Pancreas (tissue), 10 donors: ENCODE measurements at regions not wholly inside any gene's neighbourhood (a gene's known extent, or its start where the extent isn't known, plus 50 kb on each side); places are given as distances from the start of the nearest gene placed in this dataset.

ENCODE experiments used
- ATAC-seq, 4 donors: fragments of 200-7000 bp; cut with Tn5 transposase; one replicate each; pipeline versions ENCODE4 v1.8.0 to v1.9.1; 2020; ENCODE audit warnings: mild to moderate bottlenecking in 4 of 4, moderate library complexity in 4 of 4
- DNase-seq, 6 donors: peaks; one replicate each; pipeline ENCODE4 v3.0.0-alpha.2; 2020
- FAIRE-seq: peaks from 2 replicates; lab custom pipeline; 2012; peaks lifted over from hg19 to GRCh38; lab: Jason Lieb, UNC
- H3K27ac ChIP-seq, 4 donors: fragments of 200-600 bp; sonication (generic); 1 replicate in 3 of 4; 2 replicates in 1 of 4; pipeline versions ENCODE4 v1.5.0 to v1.8.0; 2020
- H3K27me3 ChIP-seq, 4 donors: fragments of 200-600 bp; one replicate each; pipeline ENCODE4 v1.8.0; 2021
- H3K36me3 ChIP-seq, 3 donors: fragments of 200-600 bp; sonication (generic) in 1 of 3; one replicate each; pipeline versions ENCODE4 v1.5.0 to v1.8.0; 2020 to 2021
- H3K4me1 ChIP-seq, 3 donors: fragments of 200-600 bp; one replicate each; pipeline ENCODE4 v1.8.0; 2021
- H3K4me3 ChIP-seq, 4 donors: fragments of 200-600 bp; sonication (generic) in 2 of 4; one replicate each; pipeline versions ENCODE4 v1.5.0 to v1.8.0; 2020 to 2021
- H3K9me3 ChIP-seq, 4 donors: fragments of 200-600 bp; one replicate each; pipeline ENCODE4 v1.8.0; 2021
- WGBS, 2 donors: extraction: QIAGEN DNeasy Blood & Tissue Kit; methylation state at CpG; one replicate each; pipeline ENCODE4 v1.1.7; 2013; 5-methylcytosine and 5-hydroxymethylcytosine counted together
- intact Hi-C, 3 donors: fragments of 100-400 bp; cut with DNase I; formaldehyde crosslinking; loops; one replicate each; pipeline versions ENCODE4 v1.11.1 to v1.14.2; 2022
- TF ChIP-seq, protein P1 (sequence below), 4 donors: fragments of 200-600 bp; sonication (generic) in 3 of 4; IDR thresholded peaks; one replicate each; pipeline versions ENCODE4 v1.5.0 to v1.8.0; 2021; ENCODE audit warnings: antibody characterized with exemption in 4 of 4
- donor health status: healthy with polysubstance abuse.
- donor health status: DM: no; HTN: no; CAD: no; lungs with moderate emphysema.
- donor health status: DM: no; HTN: no; CAD: no.
- donor health status: control.
- donor health status: control.
- donor health status: Bipolar disorder and iron deficiency.
- donor health status: DM: yes; HTN: yes; CAD: no.
- donor health status: DM: no; HTN: no; CAD: no.
- donor health status: DM: no; HTN: no; CAD: no.
- donor health status: DM: yes; HTN: yes; CAD: no.

DNA sequence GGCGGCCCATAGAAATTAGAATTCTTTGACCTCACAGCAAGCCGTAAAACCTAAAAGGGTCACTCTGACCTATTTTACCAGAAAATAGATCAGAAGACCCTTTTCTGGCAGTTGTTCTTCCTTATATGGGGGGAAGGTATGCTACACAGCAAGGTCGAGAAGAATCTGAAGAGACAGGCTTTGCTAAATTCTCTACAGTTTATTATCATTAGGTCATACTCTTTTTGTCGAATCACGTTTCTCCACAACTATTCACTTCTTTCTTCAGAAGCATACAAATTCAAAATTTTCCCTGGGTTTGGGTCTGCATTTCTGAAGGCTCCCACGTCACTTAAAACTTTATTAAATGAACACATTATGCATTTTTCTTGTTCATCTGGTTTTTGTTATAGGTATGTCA lies 229.5 kb upstream of the GRM7 start:
- FAIRE-seq (no peak), DNase-seq (no peak), ATAC-seq (no peak)
- H3K4me3 ChIP-seq: no peak overlapping the region
- intact Hi-C loops: no loop called here
- H3K9me3 ChIP-seq: no peaks in the 10 kb centered on the region
- 71 to 78% methylated on average over 6 of the region's 6 CpGs for WGBS, 2 donors
- no peaks in the 10 kb centered on the region for H3K4me1 ChIP-seq
- H3K36me3 ChIP-seq: no peaks in the 10 kb centered on the region
- H3K27ac ChIP-seq: no peak overlapping the region
- TF ChIP-seq, protein P1, sequence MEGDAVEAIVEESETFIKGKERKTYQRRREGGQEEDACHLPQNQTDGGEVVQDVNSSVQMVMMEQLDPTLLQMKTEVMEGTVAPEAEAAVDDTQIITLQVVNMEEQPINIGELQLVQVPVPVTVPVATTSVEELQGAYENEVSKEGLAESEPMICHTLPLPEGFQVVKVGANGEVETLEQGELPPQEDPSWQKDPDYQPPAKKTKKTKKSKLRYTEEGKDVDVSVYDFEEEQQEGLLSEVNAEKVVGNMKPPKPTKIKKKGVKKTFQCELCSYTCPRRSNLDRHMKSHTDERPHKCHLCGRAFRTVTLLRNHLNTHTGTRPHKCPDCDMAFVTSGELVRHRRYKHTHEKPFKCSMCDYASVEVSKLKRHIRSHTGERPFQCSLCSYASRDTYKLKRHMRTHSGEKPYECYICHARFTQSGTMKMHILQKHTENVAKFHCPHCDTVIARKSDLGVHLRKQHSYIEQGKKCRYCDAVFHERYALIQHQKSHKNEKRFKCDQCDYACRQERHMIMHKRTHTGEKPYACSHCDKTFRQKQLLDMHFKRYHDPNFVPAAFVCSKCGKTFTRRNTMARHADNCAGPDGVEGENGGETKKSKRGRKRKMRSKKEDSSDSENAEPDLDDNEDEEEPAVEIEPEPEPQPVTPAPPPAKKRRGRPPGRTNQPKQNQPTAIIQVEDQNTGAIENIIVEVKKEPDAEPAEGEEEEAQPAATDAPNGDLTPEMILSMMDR (IDR thresholded peaks at IDR 0.05): no peak
- H3K27me3 ChIP-seq: no peaks in the 10 kb centered on the region

DNA sequence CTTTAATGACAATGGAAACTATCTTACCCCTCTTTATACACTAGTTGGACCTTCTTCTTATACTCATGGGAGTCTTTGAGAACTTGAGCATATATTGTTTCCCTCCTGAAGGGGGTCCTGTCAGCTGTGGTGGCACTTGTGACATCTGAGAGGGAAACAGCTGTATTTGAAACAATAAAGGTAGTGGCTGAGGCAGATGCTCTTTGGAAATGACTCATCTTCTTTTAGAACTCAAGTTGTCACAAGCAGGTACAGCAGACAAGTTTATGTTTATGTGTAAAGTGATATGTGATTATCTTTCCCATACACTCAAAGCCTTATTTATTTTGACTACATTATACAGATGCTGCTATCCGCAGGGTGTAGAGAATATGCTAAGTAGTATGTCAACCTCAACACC lies 220.0 kb upstream of the GRM7 start:
- TF ChIP-seq, protein P1 (IDR thresholded peaks at IDR 0.05): no peak
- no peak for FAIRE-seq
- H3K36me3 ChIP-seq: no peaks in the 10 kb centered on the region
- no peaks in the 10 kb centered on the region for H3K9me3 ChIP-seq
- no peak for ATAC-seq
- H3K27me3 ChIP-seq: no peaks in the 10 kb centered on the region
- H3K4me3 ChIP-seq: no peak overlapping the region
- intact Hi-C loops: no loop called here
- no peaks in the 10 kb centered on the region for H3K4me1 ChIP-seq
- 86 to 91% methylated on average over 1 of the region's 1 CpG for WGBS, 2 donors
- DNase-seq: no peak
- H3K27ac ChIP-seq: no peak overlapping the region

DNA sequence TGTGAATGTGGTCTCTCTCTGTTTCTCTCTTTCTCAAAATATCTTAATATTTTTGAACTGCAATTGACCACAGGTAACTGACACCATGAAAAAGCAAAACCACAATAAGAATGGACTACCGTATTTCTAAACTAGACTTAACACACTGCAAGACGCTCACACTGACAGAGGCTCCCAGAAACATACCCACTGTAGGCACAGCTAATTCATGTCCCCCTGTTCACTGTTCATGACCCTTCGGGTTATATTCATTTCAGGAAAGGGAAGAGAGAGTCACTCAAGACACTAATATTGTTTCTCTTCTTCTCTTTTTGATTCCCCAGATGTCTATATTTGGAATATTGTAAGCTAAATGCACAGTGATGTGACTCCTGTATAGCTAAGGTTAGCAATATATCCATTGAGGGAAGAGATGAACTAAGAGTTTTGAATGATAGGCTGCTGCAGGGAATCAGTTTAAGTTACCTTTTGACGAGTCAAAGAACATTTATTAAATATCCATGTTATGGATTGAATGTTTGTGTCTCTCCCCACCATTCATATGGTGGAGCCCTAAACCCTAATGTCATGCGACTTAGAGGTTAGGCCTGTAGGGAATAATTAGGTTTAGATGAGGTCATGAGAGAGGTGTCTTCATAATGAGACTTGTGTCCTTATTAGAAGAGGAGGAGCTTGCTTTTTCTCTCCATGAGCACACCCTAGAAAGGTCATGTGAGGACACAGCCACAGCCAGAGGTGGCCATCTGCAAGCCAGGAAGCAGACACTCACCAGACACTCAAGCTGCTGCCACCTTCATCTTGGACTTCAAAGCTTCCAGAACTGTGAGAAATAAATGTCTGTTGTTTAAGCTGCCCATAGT lies 216.6 kb upstream of the GRM7 start:
- no peaks in the 10 kb centered on the region for H3K9me3 ChIP-seq
- no peak overlapping the region for H3K4me3 ChIP-seq
- DNase-seq (no peak), ATAC-seq (no peak), FAIRE-seq (no peak)
- intact Hi-C loops: no loop called here
- no peaks in the 10 kb centered on the region for H3K4me1 ChIP-seq
- TF ChIP-seq, protein P1 (IDR thresholded peaks at IDR 0.05): no peak
- 83 to 94% methylated on average over 5 of the region's 5 CpGs for WGBS, 2 donors
- H3K27me3 ChIP-seq: no peaks in the 10 kb centered on the region
- no peak overlapping the region for H3K27ac ChIP-seq
- no peaks in the 10 kb centered on the region for H3K36me3 ChIP-seq

DNA sequence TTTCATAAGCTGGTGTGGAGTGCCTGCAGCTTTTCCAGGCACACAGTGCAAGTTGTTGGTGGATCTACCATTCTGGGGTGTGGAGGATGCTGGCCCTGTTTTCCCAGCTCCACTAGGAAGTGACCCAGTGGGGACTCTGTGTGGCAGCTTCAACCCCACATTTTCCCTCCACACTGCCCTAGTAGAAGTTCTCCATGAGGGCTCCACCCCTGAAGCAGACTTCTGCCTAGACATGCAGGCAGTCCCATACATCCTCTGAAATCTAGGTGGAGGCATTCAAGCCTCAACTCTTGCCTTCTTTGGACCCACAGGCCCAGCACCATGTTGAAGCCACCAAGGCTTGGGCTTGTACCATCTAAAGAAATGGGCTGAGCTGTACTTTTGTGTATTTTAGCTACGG lies 206.2 kb upstream of the GRM7 start:
- H3K36me3 ChIP-seq: no peaks in the 10 kb centered on the region
- 91 to 100% methylated on average over 1 of the region's 1 CpG for WGBS, 2 donors
- no peak for FAIRE-seq
- H3K9me3 ChIP-seq: no peaks in the 10 kb centered on the region
- intact Hi-C loops: no loop called here
- TF ChIP-seq, protein P1 (IDR thresholded peaks at IDR 0.05): no peak
- DNase-seq: no peak
- H3K27ac ChIP-seq: no peak overlapping the region
- no peak for ATAC-seq
- H3K4me1 ChIP-seq: no peaks in the 10 kb centered on the region
- H3K27me3 ChIP-seq: no peaks in the 10 kb centered on the region
- no peak overlapping the region for H3K4me3 ChIP-seq

DNA sequence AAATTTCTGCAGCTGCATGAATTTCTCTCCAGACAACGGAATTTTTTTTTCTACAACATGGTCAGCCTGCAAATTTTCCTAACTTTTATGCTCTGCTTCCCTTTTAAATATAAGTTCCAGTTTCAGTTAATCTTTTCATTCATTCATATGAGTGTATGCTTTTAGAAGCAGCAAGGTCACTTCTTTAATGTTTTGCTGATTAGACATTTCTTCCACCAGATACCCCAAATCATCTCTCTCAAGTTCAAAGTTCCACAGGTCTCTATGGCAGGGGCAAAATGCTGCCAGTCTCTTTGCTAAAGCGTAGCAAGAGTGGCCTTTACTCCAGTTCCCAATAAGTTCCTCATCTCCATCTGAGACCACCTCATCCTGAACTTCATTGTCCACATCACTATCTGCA lies 205.6 kb upstream of the GRM7 start:
- H3K27me3 ChIP-seq: no peaks in the 10 kb centered on the region
- DNase-seq (no peak), FAIRE-seq (no peak), ATAC-seq (no peak)
- intact Hi-C loops: no loop called here
- 63 to 79% methylated on average over 2 of the region's 2 CpGs for WGBS, 2 donors
- no peaks in the 10 kb centered on the region for H3K4me1 ChIP-seq
- no peak overlapping the region for H3K27ac ChIP-seq
- TF ChIP-seq, protein P1 (IDR thresholded peaks at IDR 0.05): no peak
- no peaks in the 10 kb centered on the region for H3K36me3 ChIP-seq
- no peaks in the 10 kb centered on the region for H3K9me3 ChIP-seq
- no peak overlapping the region for H3K4me3 ChIP-seq
